K562 (cell line): ENCODE measurements at regions not wholly inside any gene's neighbourhood (a gene's known extent, or its start where the extent isn't known, plus 50 kb on each side); places are given as distances from the start of the nearest gene placed in this dataset.

Experiments
- BCLAF1 ChIP-seq, 2 experiments: fragments of 450-650 bp in 1 of 2; IDR thresholded peaks; 2 replicates each; pipeline ENCODE4 v1.6.1; 2011 to 2017; ENCODE audit warnings: low read depth in 2 of 2, antibody characterized with exemption in 1 of 2, borderline replicate concordance in 1 of 2, low read length in 1 of 2, mild to moderate bottlenecking in 1 of 2, mixed read lengths in 1 of 2; ENCODE audit not compliant: control insufficient read depth in 1 of 2
- REST ChIP-seq, 2 experiments: fragments of 450-650 bp; formaldehyde crosslinking in 1 of 2; IDR thresholded peaks; 2 replicates each; pipeline versions ENCODE4 v1.4.0 to v1.6.1; 2014 to 2020; ENCODE audit warnings: mild to moderate bottlenecking in 2 of 2, borderline replicate concordance in 1 of 2, low read depth in 1 of 2
- SMARCC2 ChIP-seq: fragments of 450-650 bp; IDR thresholded peaks from 2 replicates; pipeline ENCODE4 v1.6.1; 2017; ENCODE audit warnings: antibody characterized with exemption, moderate library complexity, mild to moderate bottlenecking, low read depth
- SRF ChIP-seq, 2 experiments: fragments of 250-450, 450-650 bp in 1 of 2; sonication (Bioruptor Pico) in 1 of 2; sonication (generic) in 1 of 2; formaldehyde crosslinking; IDR thresholded peaks; 2 replicates each; pipeline versions ENCODE4 v1.5.0 to v1.5.1; 2020 to 2022; ENCODE audit warnings: mild to moderate bottlenecking in 1 of 2, missing genetic modification reagents in 1 of 2
- TCF3 ChIP-seq: sonication (generic); formaldehyde crosslinking; IDR thresholded peaks from 2 replicates; pipeline ENCODE4 v1.4.0; 2020; ENCODE audit warnings: mild to moderate bottlenecking, missing genetic modification reagents
- TCF7 ChIP-seq: sonication (generic); IDR thresholded peaks from 2 replicates; pipeline ENCODE4 v1.6.1; 2016; ENCODE audit warnings: antibody characterized with exemption, borderline replicate concordance
- USF2 ChIP-seq: sonication (generic); formaldehyde crosslinking; IDR thresholded peaks from 2 replicates; pipeline ENCODE4 v1.5.0; 2020; ENCODE audit warnings: missing genetic modification reagents
- TF ChIP-seq, protein P1 (sequence below): sonication (generic); formaldehyde crosslinking; IDR thresholded peaks from 2 replicates; pipeline ENCODE4 v1.8.0; 2023; ENCODE audit warnings: mild to moderate bottlenecking, missing genetic modification reagents

GRCh38 chr5:21687621-21688020 is 1165.5 kb downstream of the CDH12 start:
- no peak for TF ChIP-seq SMARCC2
- no peak for TF ChIP-seq TCF3
- no peak for TF ChIP-seq BCLAF1 (IDR thresholded peaks at IDR 0.05; ENCODE audit: borderline replicate concordance in 1 of 2, control insufficient read depth in 1 of 2, low read depth in 2 of 2, low read length in 1 of 2)
- no peak for TF ChIP-seq USF2 (CRISPR knock-in tag)
- TF ChIP-seq, protein P1, sequence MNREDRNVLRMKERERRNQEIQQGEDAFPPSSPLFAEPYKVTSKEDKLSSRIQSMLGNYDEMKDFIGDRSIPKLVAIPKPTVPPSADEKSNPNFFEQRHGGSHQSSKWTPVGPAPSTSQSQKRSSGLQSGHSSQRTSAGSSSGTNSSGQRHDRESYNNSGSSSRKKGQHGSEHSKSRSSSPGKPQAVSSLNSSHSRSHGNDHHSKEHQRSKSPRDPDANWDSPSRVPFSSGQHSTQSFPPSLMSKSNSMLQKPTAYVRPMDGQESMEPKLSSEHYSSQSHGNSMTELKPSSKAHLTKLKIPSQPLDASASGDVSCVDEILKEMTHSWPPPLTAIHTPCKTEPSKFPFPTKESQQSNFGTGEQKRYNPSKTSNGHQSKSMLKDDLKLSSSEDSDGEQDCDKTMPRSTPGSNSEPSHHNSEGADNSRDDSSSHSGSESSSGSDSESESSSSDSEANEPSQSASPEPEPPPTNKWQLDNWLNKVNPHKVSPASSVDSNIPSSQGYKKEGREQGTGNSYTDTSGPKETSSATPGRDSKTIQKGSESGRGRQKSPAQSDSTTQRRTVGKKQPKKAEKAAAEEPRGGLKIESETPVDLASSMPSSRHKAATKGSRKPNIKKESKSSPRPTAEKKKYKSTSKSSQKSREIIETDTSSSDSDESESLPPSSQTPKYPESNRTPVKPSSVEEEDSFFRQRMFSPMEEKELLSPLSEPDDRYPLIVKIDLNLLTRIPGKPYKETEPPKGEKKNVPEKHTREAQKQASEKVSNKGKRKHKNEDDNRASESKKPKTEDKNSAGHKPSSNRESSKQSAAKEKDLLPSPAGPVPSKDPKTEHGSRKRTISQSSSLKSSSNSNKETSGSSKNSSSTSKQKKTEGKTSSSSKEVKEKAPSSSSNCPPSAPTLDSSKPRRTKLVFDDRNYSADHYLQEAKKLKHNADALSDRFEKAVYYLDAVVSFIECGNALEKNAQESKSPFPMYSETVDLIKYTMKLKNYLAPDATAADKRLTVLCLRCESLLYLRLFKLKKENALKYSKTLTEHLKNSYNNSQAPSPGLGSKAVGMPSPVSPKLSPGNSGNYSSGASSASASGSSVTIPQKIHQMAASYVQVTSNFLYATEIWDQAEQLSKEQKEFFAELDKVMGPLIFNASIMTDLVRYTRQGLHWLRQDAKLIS (CRISPR knock-in tag), result no peak
- no peak for TF ChIP-seq REST (IDR thresholded peaks at IDR 0.05; ENCODE audit: borderline replicate concordance)
- no peak for TF ChIP-seq REST (CRISPR knock-in tag; IDR thresholded peaks at IDR 0.05; ENCODE audit: low read depth)
- no peak for TF ChIP-seq TCF7
- TF ChIP-seq SRF (CRISPR knock-in tag; IDR thresholded peaks at IDR 0.05), result no peak
